HG03139 (cell line): ENCODE measurements at regions not wholly inside any gene's neighbourhood (a gene's known extent, or its start where the extent isn't known, plus 50 kb on each side); places are given as distances from the start of the nearest gene placed in this dataset.

Source experiments
- ATAC-seq: cut with Tn5 transposase; IDR thresholded peaks from one replicate; pipeline ENCODE4 v1.9.1; 2021; ENCODE audit not compliant: unreplicated experiment

DNA sequence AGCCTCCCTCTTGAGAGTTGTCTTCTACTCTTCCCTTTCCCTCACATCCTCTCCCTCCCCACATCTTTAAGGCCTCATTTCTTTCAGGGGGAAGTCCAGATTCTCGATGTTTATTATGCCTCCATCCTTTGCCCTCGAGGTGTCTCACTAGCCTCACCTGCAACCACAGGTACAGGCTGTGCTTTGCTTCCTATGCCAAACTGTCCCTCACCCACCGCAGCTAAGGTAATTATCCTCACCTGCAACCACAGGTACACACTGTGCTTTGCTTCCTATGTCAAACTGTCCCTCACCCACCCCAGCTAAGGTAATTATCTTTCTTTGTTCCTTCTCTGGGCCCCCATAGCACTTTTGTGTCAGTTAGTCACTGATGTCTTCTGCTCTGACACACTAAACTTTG lies 328.1 kb upstream of the SNX7 start:
- no peak for ATAC-seq

DNA sequence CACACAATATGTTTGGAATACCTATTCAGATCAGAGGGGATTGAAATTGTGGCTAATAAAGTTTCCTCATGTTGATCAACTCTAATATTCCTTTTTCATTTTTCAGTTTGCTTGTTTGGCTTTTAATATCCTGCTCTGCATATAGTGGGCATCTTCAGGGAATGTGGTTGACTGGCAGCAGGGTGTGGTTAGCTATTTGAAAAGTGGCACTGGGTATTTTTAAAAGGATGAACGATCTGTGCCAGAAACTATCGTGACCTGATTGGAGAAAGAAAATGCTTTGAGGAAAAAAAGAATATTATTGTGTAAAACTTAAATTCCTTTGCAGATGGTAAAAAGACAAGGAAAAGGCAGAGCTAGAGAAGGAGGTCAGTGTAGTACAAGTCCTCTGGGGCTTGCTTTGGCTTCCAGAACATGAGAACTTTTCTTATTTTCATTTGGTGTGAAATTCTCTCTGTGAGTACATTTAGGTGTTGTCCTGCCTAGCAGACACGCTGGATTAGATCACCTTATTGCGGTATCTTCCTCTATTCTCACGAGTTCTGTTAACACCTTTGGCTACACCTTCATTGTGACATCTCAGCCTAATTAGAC lies 329.7 kb upstream of the SNX7 start:
- ATAC-seq: no peak

DNA sequence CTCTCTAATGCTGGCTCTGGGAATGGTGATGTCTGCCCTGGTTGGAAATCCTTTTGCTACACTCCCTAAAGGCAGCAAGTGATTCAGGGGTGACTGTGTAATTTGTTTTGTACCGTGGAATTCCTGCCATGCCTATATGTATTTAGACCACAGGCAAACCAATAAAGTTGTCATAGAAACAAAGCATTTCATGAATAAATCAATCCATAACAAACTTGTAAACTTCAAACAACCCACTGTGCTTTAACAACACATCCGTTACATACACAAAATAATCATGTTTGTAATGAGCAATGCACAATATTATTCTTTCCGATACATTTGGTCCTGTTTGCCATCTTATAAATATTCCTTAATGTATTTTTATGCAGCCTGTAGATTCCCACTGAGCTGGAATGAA lies 330.3 kb upstream of the SNX7 start:
- no peak for ATAC-seq

DNA sequence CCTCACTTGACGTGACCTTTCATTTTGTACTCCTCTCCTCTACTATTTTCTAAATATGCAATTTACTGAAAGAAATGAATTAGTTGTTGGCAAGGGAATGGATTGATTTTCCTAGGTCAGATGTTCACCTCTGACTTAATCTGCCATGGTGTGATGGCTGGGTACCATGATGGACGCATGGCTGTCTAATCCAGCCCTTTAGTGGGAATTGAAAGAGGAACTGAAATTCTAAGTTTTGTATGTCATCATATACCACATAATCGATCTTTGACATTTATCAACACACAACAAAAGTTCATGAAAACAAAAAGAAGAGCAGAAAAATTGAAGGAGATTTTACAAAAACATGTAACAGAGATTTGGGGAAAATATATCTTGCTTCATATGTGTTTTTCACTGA lies 331.3 kb upstream of the SNX7 start:
- no peak for ATAC-seq

DNA sequence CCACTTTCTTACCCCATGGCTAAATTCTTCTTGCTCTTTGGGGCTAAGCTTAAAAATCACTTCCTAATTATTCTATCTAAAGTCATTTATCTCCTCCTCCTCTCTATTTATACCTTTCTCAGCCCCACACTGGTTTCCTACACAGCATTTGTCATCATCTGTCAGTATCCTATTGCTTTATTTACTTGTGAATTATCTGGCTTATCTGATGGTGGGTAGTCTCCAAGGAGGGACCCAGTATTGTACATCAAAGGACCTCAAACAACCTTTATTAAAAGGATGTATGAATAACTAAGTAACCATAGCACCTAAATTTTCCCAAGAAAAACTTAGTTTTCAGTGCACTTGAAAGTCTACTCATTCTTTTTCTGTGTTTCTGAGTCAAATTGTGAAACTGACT lies 332.7 kb upstream of the SNX7 start:
- no peak for ATAC-seq

DNA sequence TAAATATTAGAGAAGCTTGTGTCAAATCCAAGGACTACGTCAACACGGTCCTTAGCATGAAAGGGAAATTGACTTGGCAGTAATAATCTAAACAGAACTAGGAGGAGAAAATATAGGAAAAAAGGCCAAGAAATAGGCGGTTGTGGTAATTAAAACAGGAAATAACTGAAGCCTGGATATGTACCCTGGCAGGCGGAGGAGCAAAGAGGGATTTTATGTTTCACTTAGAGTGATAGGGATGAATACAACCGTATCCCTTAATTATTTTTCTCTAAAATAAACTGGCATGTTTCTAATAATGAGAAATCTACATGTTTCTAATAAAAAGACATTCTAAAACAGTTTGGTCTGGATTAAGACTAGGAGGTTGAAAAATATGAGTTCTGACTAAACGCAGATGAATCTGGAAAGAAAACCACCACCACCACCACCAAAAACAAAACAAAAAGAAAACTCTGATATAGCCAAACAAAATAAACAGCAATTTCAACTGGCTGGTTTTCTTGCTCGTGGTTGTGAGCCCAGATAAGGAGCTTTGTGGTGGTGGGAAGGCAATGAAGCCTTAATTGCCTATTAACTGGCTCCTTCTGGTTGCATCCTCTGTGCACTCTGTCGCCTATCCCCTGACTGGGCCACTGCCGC lies 334.2 kb upstream of the SNX7 start:
- no peak for ATAC-seq

DNA sequence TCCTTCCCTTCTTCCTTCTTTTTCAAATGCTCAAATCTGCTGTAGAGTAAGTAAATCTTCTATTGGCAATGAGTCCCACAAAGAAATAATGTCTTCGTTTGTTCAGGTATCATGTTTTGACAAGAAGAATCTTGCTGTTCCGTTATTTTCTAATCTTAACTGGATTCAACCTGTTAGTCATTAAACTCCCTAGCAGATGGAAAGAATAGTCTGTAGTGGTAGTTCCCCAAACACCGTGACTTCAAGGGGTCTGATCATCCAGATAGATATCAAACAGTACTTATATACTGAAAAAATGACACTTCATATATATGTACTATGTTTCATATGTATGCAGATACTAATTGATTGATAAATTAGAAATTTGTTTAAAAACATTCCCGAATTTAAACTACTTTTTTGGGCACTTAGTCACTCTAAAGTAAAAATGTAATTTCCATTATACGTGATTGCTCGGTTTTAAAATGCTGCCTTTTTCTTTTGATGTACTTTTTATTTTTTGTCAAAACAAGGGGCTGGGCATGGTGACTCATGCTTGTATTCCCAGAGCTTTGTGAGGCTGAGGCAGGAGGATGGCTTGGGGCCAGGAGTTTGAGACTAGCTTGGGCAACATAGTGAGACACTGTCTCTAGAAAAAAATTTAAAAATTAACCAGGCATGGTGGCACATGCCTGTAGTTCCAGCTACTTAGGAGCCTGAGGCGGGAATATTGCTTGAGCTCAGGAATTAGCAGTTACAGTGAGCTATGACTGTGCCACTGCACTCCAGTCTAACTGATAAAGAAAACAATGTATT lies 335.7 kb upstream of the SNX7 start:
- ATAC-seq: no peak

DNA sequence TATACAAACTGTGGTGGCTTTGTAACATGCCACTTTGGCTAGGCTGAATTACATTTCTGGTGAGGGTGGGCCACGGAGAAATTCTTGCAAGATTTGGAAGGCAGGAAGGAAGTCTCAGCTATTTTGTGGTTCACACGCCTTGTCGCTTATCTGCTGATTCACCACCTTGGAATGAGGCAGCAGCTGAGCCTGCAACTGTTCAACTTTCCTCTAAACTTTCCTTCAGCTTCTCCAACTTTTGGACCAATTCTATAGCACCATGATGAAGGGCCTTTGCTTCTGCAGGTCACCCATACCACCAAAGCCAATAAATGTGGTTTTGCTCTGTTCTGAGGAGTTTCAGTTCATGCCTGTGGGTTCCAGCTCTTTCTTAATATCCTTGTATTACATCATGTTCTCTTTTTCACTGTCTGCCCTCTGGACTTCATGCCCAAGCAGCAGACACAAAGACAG lies 337.6 kb upstream of the SNX7 start:
- no peak for ATAC-seq

DNA sequence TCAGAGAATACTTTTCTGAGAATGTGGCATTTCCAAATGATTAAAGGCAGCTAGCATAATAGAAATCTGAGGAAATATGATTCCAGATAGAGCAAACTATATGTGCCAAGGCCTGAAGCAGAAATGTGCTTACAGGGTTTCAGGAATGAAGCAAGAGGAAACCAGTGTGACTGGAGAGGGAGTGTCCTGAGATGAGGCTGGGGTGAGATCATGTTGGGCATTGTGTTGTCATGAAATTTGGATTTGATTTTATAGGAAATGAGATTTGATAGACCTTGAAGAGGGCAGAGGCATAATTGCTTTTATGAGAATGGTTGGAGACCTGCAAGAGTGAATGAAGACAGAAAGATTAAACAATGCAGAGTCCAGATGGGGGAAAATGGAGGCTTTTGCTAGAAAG lies 338.1 kb upstream of the SNX7 start:
- no peak for ATAC-seq

DNA sequence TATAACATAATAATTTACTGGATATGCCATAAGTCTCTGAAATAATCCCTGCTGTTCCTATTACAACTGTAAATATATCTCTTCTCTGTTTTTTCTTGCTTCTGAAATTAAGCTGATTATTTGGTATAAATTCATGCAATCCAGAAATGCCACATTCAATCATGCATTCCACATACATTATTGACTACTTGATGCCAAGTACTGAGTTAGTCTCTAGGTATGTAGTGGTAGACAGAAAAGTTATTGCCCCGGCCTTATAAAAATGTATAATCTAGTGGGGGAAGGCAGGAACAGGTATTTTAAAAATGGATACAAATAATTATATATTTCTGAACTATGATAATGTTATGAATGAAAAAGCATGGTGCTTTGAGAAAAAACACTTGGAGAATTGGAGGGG lies 338.6 kb upstream of the SNX7 start:
- ATAC-seq: no peak

DNA sequence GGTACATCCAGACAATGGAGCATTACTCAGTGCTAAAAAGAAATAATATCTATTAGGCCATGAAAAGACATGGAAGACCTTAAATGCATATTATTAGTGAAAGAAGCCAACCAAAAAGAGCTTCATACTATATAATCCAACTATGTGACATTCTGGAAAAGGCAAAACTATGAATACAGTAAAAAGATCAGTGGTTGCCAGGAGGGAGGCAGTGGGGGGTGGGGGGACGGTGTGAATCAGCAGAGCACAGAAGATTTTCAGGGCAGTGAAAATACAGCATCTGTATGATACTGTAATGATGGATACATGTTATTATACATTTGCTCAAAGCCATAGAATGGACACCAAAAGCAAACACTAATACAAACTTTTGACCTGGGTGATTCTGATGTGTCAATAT lies 339.4 kb upstream of the SNX7 start:
- no peak for ATAC-seq

DNA sequence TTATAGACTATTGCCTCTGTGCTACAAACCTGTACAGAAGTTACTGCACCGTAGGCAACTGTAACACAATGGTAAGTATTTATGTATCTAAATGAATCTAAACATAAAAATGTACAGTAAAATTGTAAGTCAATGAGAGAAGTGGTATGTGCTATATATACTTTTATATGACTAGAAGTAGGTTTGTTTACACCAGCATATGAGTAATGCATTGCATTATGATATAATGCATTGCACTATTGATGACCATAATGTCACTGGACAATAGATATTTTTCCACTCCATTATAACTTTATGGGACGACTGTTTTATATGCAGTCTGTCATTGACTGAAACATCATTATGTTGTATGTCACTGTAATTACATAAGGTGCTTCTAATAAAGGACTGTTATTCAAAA lies 340.3 kb upstream of the SNX7 start:
- ATAC-seq: no peak

DNA sequence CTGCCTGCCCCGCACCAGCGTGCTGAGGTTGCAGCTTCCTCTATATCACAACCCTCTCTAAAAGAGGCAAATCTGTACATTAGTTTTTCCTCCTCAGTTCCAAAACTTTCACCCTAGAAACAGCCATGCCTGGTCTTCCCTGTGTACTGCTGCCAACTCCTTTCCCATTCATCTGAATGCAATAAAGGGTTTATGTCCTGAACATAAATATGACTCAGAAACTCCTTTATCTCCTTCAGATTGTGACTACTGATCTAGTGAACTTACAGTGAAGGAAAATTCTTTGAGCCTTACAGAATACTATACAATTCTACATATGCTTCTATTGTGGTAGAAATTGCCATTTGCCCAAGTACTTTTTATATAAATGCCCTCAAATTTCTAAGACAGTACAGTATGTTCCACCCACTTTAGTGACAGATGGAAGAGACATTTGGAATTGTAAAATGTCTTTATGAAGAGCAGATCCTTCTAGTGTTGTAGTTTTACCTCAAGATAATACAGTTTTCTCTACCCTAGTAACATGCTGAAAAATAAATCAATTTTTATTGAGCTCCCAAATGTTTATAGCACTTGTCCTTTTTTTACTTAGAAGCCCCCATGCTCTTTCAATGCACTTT lies 345.1 kb upstream of the SNX7 start:
- no peak for ATAC-seq

DNA sequence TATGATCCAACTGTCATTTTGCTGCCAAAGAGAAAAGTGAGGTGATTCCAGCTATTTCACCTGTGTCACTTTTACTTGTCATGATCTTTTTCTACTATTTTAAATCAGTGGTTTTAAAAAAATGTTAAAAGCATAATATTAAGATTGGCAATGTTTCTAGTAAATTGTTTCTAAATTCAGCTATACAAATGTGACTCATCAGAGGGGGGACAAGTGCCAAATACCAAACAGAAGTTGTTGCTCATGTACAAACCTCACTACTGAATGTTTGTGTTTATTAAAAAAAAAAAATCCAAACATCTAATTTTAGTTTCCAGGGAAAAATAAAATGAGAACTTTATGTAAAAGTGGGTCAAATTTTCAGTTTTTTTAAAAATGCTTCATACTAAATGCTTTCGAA lies 346.2 kb upstream of the SNX7 start:
- no peak for ATAC-seq

DNA sequence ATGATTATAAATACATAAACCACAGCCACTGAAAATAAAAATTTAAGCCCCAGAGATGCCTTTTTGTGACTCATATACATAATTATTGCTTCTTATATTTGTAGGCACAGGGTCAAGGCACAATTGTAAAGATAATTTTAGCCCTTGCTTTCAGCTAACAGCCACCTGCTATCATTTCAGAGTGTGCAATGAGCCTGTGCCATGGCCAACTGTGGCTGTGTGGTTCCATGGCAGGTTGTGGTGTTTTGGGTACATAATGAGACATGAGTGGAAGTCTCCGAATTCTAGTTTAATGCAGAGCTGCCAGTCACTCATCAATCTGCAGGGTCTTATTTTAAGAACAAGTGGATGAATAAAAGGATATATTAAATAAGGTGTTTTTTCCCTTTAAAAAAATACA lies 346.9 kb upstream of the SNX7 start:
- no peak for ATAC-seq

DNA sequence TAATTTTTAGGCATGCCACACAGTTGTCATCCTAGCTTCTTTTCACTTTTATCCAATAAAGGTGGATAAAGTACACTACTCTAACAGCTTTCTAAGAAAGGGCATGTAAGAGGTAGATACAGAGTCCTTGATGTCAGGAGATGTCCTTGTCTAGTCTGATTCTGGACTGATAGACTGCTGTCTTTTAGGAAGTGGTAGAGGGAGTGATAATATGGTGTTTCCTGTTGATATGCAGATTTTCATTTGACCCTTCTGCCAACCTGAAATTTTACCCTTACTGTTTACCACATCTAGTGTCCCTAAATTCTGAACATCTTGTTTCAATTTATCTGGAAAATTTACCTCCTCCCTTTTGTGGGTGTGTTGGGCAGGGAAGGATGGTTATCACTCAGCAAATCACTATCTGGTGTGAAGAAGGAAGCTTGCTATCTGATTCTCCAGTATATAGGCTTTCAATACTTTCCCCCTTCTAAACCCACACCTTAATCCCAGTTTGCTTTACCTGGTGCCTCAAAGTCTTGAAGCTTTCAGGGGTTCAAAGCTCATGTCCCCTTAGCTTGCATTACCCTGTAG lies 354.9 kb upstream of the SNX7 start:
- ATAC-seq: no peak

DNA sequence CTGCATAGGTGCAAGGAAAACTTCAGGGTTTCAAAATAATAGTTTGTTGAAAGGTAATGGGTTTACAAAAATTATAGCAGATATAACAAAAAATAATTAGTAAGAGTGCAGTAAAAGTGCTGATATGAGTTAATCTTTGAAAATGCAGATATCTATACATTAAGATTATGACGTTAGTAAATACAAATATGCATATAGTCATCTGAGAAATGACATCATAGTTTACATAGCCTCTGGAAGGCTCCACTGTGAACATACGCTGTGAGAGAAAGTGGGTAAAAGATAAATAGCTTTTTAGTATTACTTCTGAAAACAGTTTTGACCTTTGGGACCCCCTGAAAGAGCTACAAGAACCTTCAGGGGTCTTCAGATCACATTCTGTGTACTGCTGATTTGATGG lies 356.2 kb upstream of the SNX7 start:
- ATAC-seq: no peak

DNA sequence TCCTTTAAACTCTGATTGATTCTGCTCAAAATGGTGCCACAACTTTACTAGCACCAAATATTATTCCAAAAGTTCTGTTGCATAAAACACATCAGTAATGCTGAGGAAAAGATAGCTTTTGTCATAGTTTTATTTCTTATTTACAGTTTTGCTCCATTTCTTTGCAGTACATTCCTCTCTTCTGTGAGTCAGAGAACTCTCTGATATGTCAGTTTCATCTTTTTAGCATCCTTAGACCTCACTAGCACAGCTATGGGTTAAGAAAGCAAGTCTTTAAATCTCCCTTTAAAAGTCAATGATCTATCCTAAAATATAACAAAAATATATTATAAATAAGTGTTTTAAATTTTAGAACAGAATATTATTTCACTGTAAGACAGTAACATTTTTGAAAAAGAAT lies 356.6 kb upstream of the SNX7 start:
- ATAC-seq: no peak

DNA sequence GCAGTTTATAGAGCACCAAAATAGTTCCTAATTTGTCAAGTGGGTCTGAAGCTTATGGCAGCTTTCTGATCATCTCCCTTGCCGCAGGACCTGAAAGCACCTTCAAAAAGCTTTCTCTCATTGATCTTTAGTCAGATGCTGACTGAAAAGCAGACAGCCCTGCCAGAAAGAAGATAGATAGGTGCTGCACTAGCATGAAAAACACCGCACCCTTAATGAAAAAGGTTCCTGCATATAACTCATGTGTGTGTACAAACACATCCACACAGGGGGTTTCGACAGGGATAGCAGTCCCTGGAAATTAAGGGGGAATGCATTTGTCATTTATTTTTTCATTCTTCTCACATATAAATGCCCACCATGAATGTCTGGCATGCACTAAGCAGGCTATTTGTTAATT lies 361.7 kb upstream of the SNX7 start:
- no peak for ATAC-seq

DNA sequence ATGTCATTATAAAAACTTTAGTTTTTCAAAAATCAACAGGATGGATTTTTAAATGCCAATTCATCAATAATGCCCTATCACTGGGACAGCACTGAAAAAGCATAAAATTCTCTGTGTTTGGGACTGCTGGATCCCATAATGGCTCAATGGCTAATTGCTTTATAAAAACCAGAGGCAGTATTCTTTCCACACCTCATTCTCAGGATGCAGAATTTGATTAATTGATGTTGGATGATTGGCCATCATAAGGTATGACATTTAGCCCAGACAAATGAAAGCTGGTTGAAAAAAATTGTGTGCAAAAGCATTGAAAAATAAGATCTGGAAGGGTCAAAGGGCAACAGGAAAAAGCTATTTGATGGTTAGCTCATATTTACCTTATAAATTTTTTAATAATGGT lies 362.2 kb upstream of the SNX7 start:
- no peak for ATAC-seq

DNA sequence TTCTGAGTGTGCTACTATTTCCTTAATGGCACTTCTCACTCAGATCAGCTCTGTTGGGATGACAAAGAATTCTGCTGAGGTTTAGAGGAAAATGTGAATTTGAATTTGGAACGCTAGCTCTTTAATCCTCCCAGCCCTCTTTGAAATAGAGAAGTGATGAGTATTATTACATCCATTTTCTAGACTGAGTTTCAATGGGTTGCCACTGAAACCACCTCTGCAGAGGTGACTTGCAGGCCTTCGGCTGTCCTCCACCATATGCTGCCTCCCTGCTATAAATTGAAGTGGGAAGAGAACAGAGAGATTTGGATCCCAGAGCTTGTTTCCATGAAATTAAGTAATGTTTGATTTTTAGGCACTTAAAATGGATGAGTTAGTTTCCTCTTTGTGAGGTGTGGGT lies 363.2 kb upstream of the SNX7 start:
- ATAC-seq: no peak

DNA sequence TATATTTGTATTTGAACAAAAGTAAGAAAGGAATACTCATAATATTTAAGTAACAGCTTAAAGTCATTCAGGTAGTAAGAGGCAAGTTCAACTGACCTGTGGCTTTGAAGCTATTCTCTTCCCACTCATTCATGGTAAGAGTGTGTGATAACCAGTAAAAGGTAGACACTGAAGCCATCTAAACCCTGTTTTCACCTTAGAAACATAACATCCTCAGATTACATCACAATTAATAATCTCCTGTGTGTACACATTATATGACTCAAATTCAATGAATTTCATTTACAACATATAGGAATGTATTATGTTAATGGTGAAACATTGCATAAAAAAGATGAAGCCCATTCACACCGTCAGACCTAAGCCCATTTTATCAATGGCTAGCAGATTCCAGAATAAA lies 364.8 kb upstream of the SNX7 start:
- no peak for ATAC-seq
